ENCODE measurements at regions not wholly inside any gene's neighbourhood (a gene's known extent, or its start where the extent isn't known, plus 50 kb on each side); places are given as distances from the start of the nearest gene placed in this dataset.

DNA sequence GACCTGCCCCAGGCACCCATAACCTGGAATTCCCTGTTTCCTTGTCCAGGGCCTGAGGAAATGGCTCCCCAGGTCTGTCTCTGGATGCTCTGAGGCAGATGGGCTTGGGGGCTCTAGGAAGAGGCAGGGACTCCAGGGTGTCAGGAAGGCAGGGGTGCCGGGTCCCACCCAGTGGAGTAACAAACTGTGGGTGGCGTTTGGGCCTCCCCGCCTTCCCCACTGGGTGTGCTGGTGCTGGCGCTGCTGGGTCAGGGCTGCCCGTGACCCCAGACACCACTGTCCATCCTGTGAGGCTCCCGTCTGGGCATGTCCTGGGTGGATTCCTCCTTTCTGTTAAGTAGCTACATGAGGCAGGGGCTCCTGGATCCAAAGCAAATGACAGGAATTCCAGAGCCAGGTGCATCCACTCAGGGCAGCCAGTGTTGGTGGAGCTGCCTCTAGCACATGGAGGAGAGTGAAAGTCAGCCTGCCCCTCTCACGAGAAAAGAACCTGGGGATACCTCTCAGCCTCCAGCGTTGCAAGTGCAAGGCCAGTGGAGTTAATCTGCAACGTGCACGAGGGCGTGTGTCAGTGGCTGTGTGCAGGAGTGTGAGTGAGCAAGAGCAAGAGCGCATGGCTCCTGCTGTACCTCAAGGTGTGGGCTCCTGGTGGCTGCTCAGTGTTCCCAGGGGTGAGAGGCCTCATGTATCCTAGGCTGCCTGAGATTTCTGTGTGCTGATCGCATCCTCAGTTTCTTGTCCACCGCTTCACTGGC lies 403.1 kb downstream of the TMEM121 start:
- Mint-ChIP-seq H3K4me3 (no peak overlapping the region), H3K27me3 (ENCODE audit: low read depth in 2 of 2) (peaks cover 38 to 56% of the 10 kb centered on the region in 2 donors), H3K27ac (no peak overlapping the region), H3K9me3 (no peaks in the 10 kb centered on the region), H3K4me1 (no peaks in the 10 kb centered on the region), H3K36me3 (no peaks in the 10 kb centered on the region)
- no peak overlapping the region for H3K27ac ChIP-seq (ENCODE audit: low read length)
- H3K27me3 ChIP-seq (ENCODE audit: control insufficient read depth, insufficient read depth, low read length): no peaks in the 10 kb centered on the region
- H3K4me3 ChIP-seq (ENCODE audit: low read length): no peak overlapping the region
- H3K36me3 ChIP-seq (ENCODE audit: control insufficient read depth, insufficient read depth, low read length): no peaks in the 10 kb centered on the region
- WGBS (ENCODE audit: insufficient coverage): 53% methylated on average over 14 of the region's 14 CpGs
- no peaks in the 10 kb centered on the region for H3K9me3 ChIP-seq (ENCODE audit: control insufficient read depth, insufficient read depth, low read length)
- TF ChIP-seq, protein P1, sequence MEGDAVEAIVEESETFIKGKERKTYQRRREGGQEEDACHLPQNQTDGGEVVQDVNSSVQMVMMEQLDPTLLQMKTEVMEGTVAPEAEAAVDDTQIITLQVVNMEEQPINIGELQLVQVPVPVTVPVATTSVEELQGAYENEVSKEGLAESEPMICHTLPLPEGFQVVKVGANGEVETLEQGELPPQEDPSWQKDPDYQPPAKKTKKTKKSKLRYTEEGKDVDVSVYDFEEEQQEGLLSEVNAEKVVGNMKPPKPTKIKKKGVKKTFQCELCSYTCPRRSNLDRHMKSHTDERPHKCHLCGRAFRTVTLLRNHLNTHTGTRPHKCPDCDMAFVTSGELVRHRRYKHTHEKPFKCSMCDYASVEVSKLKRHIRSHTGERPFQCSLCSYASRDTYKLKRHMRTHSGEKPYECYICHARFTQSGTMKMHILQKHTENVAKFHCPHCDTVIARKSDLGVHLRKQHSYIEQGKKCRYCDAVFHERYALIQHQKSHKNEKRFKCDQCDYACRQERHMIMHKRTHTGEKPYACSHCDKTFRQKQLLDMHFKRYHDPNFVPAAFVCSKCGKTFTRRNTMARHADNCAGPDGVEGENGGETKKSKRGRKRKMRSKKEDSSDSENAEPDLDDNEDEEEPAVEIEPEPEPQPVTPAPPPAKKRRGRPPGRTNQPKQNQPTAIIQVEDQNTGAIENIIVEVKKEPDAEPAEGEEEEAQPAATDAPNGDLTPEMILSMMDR (IDR thresholded peaks at IDR 0.05): no peak
- H3K4me1 ChIP-seq (ENCODE audit: control insufficient read depth, insufficient read depth, low read length): peaks cover 3% of the 10 kb centered on the region
- DNase-seq (no peak), ATAC-seq (no peak)
- intact Hi-C loops (cut with micrococcal nuclease): no loop called here

DNA sequence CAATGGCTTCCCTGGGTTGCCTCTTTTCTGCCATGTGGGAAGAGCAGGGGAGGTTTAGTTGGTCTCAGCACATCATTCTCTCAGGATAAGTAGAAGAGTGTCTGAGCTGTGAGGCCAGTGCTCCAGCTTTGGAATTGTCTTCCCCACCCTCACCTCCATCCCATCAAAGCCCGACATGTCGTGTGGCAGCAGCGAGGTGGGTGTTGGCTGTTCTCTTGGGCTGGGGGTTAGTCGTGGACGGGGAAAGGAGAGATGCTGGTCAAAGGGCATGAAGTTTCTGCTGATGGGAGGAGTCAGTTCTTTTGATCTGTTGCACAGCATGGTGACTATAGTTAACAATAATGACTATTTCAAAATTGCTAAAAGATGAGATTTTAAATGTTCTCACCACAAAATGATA lies 404.2 kb downstream of the TMEM121 start:
- peaks cover 40 to 62% of the 10 kb centered on the region in 2 donors for H3K27me3 Mint-ChIP-seq (ENCODE audit: low read depth in 2 of 2)
- Histone ChIP-seq H3K9me3 (ENCODE audit: control insufficient read depth, insufficient read depth, low read length) (peaks cover 3% of the 10 kb centered on the region), H3K27ac (ENCODE audit: low read length) (no peak overlapping the region), H3K27me3 (ENCODE audit: control insufficient read depth, insufficient read depth, low read length) (no peaks in the 10 kb centered on the region), H3K4me3 (ENCODE audit: low read length) (no peak overlapping the region), H3K4me1 (ENCODE audit: control insufficient read depth, insufficient read depth, low read length) (peaks cover 3% of the 10 kb centered on the region), H3K36me3 (ENCODE audit: control insufficient read depth, insufficient read depth, low read length) (no peaks in the 10 kb centered on the region)
- H3K9me3 Mint-ChIP-seq: no peaks in the 10 kb centered on the region
- no peaks in the 10 kb centered on the region for H3K36me3 Mint-ChIP-seq
- intact Hi-C loops (cut with micrococcal nuclease): no loop called here
- H3K4me1 Mint-ChIP-seq: no peaks in the 10 kb centered on the region
- 33% methylated on average over 1 of the region's 5 CpGs for WGBS (ENCODE audit: insufficient coverage)
- H3K4me3 Mint-ChIP-seq: no peak overlapping the region
- DNase-seq (no peak), ATAC-seq (no peak)
- no peak overlapping the region for H3K27ac Mint-ChIP-seq
- TF ChIP-seq, protein P1 (IDR thresholded peaks at IDR 0.05): no peak

DNA sequence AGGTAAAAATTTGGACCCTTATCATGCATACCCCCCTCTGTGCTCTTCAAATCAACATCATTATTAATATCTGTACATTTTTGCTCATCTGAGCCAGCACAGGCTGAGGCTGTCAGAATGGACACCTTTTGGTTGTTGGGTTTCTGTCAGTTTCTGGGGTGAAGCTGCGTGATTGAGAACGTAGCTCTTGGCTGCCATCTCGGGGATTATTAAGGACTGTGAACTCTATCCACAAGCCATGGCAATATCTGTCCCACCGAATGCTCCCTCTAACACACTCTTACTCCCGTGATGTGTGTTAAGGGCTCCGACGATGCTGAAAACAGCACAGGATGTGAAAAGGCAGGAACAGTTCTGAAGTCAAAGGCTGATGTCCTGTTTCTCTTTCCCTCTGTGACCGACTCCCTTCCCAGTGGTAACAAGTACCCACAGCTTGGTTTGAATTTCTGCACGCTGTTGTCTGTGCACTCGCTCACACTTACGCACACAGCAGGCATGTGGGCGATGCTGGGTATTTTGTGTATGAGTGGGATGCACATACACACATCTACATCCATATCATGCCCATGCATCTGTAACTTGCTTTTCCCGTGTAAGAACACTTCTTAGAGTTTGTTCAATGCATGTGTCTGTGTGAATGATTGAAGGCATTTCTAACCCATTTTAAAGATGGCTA lies 405.6 kb downstream of the TMEM121 start:
- peak in 1 of 2 donors; percentile 19 for DNase-seq
- ATAC-seq: no peak

More for the DNA sequence above, 405.6 kb downstream of the TMEM121 start:
- no peak overlapping the region for H3K4me3 Mint-ChIP-seq
- H3K27ac Mint-ChIP-seq: no peak overlapping the region
- intact Hi-C loops (cut with micrococcal nuclease): no loop called here
- Histone ChIP-seq H3K27ac (ENCODE audit: low read length) (no peak overlapping the region), H3K4me1 (ENCODE audit: control insufficient read depth, insufficient read depth, low read length) (peaks cover 3% of the 10 kb centered on the region), H3K27me3 (ENCODE audit: control insufficient read depth, insufficient read depth, low read length) (peaks cover 1% of the 10 kb centered on the region), H3K4me3 (ENCODE audit: low read length) (no peak overlapping the region), H3K36me3 (ENCODE audit: control insufficient read depth, insufficient read depth, low read length) (no peaks in the 10 kb centered on the region), H3K9me3 (ENCODE audit: control insufficient read depth, insufficient read depth, low read length) (peaks cover 3% of the 10 kb centered on the region)
- TF ChIP-seq, protein P1 (IDR thresholded peaks at IDR 0.05): no peak
- H3K4me1 Mint-ChIP-seq: no peaks in the 10 kb centered on the region
- H3K27me3 Mint-ChIP-seq (ENCODE audit: low read depth in 2 of 2): peaks cover 47 to 74% of the 10 kb centered on the region in 2 donors
- no peaks in the 10 kb centered on the region for H3K36me3 Mint-ChIP-seq
- no peaks in the 10 kb centered on the region for H3K9me3 Mint-ChIP-seq
- WGBS (ENCODE audit: insufficient coverage): 24% methylated on average over 8 of the region's 13 CpGs

Data from natural killer cell (primary cell).